HG03457 (cell line): ENCODE measurements at regions not wholly inside any gene's neighbourhood (a gene's known extent, or its start where the extent isn't known, plus 50 kb on each side); places are given as distances from the start of the nearest gene placed in this dataset.
"Not testable (repeated sequence)": the region's sequence is repeated elsewhere in the genome, so short reads cannot be mapped to it uniquely, and the experiment has no call there.

Experiments used
- ATAC-seq: cut with Tn5 transposase; IDR thresholded peaks from one replicate; pipeline ENCODE4 v1.9.1; 2021; ENCODE audit warnings: moderate number of reproducible peaks; ENCODE audit not compliant: unreplicated experiment

DNA sequence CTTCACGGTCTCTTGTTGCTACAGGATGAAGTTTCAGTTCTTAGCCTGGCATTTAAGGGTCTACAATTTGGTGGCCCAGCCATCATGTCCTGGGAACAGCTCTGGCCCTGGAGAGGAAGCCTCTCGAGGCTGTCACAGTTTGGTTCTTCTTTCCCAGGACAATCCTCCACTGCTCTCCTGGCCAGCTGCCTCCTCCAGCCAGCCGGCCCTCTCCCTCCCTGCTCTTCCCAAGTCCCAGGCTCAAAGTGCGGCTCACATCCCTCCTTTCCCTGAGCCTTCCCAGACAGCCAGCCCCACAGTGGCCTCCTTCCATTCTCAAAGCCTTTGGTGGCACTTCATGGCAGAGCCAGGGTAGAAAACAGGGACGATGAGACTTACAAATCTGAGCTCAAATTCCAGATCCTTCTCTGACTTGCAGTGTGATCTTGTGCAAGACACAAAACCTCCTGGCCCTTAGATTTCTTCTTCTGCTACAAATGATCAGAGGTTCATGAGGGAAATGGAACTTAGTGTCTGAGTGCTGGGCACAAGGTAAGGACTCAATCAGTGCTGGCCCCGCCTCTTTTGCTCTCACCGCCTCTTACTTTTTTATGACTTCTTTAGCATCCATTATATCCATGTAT, 223.8 kb upstream of the ECI2 start:
- no peak for ATAC-seq

DNA sequence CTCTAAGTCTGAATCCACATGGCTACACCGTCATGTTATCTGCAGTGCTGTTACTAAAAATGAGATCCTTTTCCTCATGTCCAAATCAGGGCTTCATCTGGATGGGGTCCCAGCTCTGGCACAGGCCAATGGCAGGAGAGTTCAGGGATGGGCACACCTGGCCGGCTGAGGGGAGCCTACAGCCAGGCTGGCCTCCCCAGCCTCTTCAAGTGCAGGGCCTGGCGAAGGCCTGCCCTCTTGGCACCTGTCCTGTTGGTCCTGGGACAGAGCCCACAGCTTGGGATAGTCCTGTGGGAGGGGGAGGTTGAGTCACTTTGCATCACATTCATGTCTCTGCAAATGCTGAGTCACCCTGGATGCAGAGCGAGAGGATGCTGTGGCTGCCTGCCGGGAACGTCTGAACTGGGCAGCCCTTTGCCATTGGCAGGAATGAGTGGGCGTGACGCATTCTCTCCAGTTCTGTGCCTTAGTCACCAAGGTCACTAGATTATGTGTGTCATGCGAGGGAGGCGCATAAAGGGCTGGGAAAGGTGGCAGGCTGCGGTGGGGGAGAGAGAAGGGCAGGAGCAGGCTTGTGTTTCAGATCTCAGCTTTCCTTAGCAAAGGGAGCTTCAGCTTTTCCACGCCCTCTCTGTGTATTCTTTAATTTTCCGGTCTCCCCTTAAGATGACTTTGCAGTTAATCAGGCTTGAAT, 223.2 kb upstream of the ECI2 start:
- no peak for ATAC-seq

DNA sequence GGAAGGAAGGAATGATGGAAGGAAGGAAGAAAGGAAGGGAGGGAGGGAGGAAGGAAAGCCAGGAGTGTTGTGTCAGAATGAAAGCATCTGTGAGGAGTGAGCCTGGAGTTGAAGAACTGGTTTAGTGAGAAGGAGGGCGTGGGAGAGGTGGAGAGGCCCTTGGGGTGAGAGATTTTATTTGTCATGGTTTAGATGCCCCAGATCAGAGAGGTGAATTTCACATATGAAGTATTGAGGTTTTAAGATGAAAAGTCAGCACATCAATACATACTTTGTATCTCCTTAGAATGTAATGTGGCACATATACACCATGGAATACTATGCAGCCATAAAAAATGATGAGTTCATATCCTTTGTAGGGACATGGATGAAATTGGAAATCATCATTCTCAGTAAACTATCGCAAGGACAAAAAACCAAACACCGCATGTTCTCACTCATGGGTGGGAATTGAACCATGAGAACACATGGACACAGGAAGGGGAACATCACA, 222.3 kb upstream of the ECI2 start:
- ATAC-seq, result not testable (repeated sequence)

DNA sequence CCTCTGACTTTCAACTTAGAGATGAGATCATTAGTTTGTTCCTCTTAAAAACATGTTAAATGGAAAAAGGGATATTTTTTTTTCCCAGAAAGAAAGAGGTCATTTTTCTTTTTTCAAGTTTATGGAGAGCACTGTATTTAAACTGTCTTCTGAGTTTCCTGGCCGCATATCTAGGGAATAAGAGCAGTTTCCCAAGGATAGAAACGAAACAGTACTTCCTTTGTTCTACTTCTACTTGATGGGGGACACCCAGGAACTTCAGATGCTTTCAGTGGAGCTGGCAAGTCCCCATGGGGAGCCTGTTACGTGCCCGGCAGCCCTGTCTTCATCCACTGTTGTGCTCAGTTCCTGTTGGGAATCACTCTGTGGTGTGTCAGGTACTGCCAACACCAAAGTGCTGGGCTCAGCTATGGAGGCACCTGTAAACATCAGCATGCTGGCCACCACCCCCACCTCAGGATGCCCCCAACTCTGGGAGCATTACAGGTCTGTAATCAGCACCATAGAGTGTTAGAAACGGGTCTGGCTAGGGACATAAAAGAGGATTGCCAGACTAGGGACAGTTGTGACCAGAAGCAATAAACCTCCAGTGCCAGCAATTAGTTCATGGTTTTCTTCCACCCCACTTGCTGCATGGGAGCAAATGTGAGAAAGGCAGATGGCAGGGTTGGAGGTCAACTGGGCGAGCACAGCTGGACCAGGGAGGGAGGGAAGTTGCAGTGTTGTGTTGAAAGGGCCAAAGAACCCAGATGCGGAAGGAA, 221.7 kb upstream of the ECI2 start:
- no peak for ATAC-seq

DNA sequence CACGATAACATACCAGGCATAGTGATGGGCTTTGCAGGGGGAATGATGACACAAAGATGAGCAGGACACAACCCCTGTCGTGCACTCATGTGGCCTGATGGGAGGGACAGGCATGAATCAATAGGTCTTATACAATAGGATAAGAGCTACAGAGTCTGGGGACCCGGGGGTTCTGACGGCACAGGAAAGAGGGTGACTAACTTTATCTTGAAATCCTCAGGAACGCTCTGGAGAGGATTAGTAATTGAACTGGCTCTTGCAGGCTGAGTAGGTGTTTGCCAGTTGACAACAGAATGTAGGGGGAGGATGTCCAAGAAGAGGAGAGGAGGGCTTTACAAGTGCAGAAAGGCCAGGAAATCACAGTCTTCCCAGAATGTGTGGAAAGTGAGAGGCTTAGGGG, 219.9 kb upstream of the ECI2 start:
- ATAC-seq, result no peak

DNA sequence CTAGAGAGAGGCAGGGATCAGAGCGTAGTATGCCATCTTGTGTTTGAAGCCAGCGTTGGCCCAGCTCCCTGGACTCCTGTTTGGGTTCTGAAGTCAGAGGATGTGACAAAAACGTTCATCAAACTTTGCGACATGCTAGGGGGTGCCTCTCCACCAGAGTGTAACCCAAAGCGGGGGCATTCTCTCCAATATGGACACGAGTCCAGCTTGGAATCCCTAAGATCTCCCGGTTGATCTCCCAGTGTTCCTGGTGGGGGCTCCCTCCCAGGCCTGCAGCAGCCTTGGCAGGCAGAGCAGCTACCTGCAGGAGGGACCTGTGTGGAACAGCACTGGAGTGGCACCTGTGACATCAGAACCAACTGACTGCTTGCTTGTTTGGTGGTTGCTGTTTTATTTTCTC, 218.8 kb upstream of the ECI2 start:
- no peak for ATAC-seq

DNA sequence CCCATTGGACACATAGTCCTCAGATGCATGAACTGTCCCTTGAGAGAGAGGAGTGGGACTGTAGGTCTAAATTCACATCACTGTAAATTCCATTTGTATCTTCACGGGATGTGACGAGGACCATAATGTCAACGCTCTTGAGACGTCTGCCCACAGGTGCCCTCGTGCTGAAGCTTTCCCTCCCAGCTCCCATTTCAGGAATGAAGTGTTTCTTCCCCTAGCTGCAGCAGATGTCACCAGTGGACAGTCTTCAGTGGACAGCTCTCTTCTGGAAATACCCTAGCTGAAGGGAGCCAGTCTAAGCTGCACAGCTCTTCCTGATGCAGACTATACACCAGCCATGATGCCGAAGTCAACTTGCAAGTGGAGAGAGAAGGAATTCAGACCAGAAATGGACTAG, 217.4 kb upstream of the ECI2 start:
- ATAC-seq, result no peak

DNA sequence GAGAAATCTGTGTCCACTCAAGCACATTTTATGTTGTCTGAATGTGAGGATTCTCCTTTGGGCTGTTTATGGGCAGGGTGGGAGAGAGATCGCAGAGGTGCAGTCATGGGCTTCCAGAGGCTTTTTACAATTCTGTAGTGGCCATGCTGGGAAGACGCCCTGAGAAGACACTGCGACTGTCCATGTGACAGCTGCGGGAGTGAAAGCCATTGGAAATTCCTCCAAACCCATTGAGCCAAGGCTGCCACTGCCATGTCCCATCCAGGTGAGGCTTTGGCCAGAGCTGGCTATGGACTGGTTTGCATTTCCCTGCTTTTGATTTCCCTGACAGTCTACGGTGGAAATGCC, 216.9 kb upstream of the ECI2 start:
- ATAC-seq, result no peak

DNA sequence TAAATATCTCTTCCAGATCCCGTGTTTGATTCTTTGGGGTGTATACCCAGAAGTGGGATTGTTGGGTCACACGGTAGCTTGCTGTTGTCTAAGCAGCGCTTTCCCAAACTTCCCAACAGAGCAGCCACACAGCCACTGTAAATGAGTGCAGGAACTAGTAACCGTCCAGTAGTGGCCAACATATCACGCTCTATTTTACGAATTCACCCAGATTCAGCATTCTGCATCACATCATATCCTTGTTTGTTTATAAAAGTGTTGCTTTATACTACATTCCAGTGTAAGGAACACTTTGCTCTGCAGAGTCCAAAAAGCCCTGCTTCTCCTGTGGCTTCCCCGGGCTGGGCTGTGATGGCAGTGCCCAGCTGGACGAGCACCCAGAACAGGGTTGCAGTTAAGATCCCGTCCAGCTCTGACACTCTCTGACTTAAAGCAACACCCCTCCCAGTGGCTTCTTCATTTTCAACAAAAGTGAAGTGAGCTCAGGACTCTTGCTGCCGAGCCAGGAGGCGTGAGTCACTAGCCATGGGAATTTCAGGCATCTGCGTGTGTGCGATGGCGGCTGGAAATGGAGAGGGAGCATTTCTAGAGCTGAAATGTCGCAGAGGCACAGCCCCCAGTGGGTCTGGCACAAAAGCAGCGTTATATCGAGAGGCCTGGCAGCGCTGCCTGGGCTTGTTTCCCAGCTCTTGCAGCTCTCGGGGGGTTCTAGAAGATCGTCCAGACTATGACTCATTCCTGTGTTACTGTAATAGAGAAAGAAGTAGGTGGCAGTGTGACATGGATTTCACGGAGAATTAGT, 216.3 kb upstream of the ECI2 start:
- ATAC-seq, result no peak

- no peak for ATAC-seq
Observed at GRCh38 chr6:4350567-4351519, 215.5 kb upstream of the ECI2 start.

DNA sequence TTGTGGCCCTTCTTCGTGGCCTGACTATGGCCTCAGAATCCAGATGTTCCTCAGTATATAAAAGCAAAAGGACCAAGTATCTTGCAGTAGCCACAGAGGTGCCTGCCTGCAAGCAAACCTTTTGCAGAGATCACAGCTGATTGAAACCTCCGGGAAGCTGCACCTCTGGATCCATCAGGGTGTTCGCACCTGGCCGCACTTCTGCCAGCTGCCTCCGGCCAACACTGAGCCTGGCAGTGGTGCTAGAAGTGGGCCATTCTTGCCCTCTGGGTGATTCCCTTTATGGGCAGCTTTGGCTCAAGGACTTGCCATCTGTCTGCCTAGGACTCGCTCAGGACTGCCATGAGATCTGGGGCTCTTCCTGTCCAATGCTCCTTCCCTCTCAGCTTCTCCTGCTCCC, 214.6 kb upstream of the ECI2 start:
- no peak for ATAC-seq

DNA sequence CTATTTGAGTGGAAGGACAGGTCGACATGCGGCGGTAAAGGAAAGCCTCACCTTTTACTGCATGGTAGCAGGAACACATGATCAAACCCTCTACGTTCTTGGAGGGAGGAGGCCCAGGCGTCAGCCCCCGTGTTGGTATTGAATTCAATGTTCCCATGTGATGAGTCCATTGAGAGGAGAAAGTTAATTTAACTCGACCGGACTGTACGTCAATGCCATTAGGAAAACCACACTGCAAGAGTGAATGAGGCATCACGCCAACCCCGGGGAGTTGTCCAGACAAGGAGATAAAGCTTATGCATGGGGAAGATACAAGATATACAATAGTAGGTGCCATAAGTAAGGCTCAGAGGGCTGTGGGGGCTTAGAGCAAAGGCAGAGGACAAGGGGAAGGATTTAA, 213.9 kb upstream of the ECI2 start:
- no peak for ATAC-seq

GRCh38 chr6:4348462-4349112, 213.2 kb upstream of the ECI2 start:
- ATAC-seq, result no peak

DNA sequence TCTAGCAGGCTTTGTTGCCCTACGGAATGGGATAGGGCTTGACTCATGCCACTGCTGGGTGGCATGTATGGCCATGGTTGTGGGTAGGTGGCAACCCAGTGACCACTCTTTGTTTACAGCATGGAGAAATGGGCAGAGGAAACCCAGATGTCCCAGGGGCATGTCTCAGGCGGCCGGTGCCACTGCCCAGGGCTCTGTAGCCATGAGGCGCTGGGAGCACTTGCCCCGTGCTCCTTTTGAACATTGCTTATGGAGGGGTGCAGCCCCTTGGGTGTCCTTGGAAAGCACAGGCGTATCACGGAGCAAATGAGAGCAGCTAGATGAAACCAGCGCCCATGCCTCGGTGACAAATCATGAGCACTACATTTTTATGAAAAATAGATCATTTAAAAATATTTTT, 212.5 kb upstream of the ECI2 start:
- no peak for ATAC-seq

- ATAC-seq, result no peak
Observed at GRCh38 chr6:4346659-4347333, 211.4 kb upstream of the ECI2 start.

DNA sequence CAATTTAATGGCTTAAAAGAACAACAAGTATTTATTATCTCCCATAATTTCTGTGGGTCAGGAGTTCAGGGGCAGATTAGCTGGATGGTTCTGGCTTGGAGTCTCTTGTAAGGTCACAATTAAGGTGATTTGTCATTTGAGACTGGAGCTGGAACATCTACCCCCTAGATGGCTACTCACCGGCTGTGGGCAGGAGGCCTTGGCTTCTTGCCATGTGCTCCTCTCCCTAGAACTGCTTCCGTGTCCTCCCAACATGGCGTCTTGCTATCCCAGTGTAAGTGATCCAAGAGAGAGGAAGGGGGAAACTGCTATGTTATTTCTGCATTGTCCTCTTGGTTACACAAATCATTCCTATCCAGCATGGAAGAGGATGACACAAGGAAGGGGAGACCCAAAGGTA, 210.2 kb upstream of the ECI2 start:
- no peak for ATAC-seq

DNA sequence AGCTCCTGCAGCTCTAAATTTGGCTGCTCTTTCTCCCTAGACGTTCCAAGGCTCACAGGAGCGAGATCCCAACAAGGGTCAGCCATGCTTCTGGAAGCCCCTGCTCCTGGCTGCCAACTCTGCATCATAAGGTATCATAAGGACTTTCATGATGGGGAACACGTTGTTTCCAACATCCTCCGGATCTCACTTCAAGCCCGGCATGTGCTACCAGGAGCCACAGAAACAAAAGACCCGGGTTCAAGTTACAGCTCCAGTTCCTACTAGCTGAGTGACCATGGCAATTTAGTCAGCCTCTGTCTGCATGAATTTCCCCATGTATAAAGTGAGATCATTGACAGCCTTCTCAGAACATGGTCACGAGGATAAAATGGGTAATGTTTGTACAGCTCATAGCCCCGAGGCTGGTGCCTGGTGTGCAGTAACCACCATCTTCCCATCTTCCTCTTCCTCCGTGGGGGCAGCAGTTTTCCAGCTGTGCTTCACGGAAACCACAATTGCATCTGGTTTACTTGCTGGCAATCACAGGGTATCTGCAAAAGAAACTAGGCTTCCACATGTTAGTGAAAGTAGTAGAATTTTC, 209.0 kb upstream of the ECI2 start:
- no peak for ATAC-seq

DNA sequence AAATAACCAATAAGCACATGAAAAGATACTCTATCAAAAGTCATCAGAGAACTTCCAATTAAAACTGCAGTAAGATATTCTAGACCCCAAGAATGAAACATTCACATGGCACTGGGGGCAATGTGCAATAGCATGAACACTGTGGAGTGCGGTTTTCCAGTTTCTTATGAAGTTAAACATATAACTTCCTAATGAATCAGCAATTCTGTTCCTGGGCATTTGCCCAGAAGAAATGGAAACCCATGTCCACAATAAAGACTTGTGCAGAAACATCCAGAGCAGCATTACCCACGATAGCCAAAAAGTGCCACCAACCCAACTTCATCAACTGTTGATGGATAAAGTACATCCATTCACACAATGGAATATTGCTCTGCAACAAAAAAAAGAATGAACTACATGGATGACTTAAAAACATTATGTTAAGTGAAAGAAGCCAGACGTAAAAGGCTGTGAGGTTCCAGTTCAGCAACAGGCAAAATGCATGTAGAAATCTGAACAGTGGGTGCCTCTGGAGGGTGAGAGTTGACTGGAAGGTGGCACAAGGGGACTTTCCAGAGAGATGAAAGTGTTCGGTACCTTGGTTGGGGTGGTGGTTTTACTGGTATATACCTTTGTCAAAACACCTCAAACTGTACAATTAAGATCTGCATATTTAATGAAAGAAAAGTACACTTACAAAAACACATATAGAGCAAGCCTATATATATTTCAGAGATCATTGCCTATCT, 207.2 kb upstream of the ECI2 start:
- no peak for ATAC-seq
